Left cardiac atrium (tissue), 4 donors: ENCODE measurements at regions not wholly inside any gene's neighbourhood (a gene's known extent, or its start where the extent isn't known, plus 50 kb on each side); places are given as distances from the start of the nearest gene placed in this dataset.

Experiments used
- ATAC-seq, 2 donors: fragments of 200-7000 bp; cut with Tn5 transposase; one replicate each; pipeline ENCODE4 v1.9.1; 2020; ENCODE audit warnings: mild to moderate bottlenecking in 2 of 2, moderate library complexity in 2 of 2
- DNase-seq: peaks from one replicate; pipeline ENCODE4 v3.0.0-alpha.2; 2020
- intact Hi-C, 2 donors: fragments of 100-400 bp; cut with DNase I; formaldehyde crosslinking; loops; one replicate each; pipeline versions ENCODE4 v1.14.1 to v1.15.1; 2022 to 2023
- donor health status: DM: no; HTN: yes; CAD: no.
- donor health status: DM: no; HTN: yes; CAD: no; lungs with severe emphysema.
- donor health status: DM: yes; HTN: yes; CAD: no.
- donor health status: Dilated cardiomyopathy.

DNA sequence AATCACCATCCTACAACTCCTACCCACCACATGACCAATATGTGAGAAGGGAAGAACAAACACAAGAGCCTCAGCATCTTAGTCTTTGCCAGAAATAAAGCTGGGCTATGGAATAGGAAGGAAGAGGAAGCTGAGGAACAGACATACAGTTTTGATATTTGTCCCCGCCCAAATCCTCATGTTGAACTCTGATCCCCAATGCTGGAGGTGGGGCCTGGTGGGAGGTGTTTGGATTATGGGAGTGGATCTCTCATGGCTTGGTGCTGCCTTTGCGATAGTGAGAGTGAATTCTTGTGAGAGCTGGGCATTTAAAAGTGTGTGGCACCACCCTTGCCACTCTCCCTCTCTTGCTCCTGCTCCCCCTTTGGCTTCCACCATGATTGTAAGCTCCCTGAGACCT, 52.4 kb upstream of the NLK start:
- DNase-seq (no peak), ATAC-seq (no peak)
- intact Hi-C loops: no loop called here

GRCh38 chr17:27990979-27991378, 51.5 kb upstream of the NLK start:
- intact Hi-C loops: no loop called here
- ATAC-seq: no peak
- DNase-seq: no peak

DNA sequence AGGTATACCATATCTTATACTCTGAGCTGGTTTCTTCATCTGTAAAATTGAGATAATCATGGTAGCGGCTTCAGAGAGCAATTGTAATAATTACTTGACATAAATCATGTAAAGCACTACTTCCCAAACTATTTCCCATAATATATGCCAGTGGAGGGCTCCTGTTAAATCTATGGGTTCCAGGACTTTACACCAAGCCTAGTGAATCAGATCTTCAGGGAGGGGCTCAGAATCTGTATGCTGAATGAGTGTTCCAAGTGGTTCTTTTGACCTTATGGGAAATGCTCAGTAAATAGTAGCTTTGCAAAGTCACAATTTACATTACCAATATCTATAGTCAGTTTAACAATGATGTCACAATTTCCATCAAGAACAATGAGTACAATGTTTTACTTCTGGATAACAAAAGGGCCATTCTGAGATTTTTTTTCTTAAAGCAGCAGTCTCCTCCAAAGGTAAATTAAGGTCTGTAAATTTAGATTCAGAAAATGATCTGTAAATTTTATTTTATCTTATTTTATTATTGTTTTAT, 50.9 kb upstream of the NLK start:
- ATAC-seq (no peak), DNase-seq (no peak)
- intact Hi-C loops: no loop called here
